Fibroblast of skin of right quadriceps (primary cell): ENCODE measurements at regions not wholly inside any gene's neighbourhood (a gene's known extent, or its start where the extent isn't known, plus 50 kb on each side); places are given as distances from the start of the nearest gene placed in this dataset.
"Not testable (repeated sequence)": the region's sequence is repeated elsewhere in the genome, so short reads cannot be mapped to it uniquely, and the experiment has no call there.

Experiments used
- DNase-seq: peaks from one replicate; pipeline ENCODE4 v3.0.0-alpha.2; 2013

DNA sequence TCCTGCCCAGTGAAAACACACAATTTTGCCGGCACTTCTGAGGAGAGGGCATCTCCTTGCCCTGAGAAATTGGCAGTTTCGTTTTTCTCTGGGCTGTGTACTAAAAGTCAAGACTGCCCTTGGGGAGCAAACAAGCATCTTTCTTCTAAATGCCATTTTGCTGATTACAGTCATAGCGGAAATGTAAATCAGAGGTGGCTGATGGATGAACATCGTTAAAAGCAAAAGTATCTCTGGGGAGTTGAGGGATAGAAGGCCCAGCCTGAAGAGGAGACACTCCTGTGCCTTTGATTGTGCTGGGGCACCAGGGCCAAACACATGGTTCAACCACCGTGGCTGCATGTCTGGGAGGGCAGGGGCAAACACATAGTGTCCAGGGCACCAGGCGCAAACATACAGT is 49.8 kb downstream of the ABCC12 start:
- DNase-seq, result no peak

DNA sequence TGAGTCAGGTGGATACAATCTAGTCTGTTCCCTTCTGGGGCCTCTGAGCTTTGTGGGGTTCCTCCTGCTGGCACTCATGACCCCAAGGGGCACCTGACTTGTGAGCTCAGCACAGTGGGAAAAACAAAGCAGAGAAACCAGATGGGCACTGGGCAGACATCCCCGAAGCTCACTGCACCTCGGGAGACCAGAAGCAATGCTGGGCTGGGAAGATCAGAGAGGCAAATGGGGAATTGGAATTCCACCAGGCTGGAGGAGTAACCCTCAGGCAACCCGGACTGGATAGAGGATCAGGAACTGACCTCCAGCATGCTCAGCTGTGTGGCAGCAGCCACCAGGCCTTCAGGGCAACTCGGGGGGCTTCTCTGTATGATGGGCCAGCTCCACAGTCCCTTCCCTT is 50.3 kb downstream of the ABCC12 start:
- DNase-seq, result no peak

DNA sequence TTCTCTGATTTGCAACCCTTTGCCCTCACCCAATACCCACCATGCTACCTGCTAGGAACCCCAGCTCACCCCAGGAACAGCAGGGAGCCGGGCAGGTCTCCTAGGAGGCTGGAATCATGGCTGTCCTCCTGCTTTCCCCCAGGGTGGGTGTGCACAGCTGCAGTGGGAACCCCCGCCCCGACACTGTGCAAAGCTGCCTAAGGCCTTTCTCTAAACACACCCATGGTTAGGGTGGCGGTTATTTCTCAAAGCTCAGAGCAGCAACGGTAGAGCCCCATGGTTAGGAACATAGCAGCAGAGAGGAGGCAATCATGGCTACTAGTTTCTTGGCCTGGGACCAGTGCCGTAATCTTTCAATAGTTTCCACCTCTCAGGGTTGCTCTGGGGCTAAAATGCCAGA is 52.2 kb downstream of the ABCC12 start:
- DNase-seq, result no peak

DNA sequence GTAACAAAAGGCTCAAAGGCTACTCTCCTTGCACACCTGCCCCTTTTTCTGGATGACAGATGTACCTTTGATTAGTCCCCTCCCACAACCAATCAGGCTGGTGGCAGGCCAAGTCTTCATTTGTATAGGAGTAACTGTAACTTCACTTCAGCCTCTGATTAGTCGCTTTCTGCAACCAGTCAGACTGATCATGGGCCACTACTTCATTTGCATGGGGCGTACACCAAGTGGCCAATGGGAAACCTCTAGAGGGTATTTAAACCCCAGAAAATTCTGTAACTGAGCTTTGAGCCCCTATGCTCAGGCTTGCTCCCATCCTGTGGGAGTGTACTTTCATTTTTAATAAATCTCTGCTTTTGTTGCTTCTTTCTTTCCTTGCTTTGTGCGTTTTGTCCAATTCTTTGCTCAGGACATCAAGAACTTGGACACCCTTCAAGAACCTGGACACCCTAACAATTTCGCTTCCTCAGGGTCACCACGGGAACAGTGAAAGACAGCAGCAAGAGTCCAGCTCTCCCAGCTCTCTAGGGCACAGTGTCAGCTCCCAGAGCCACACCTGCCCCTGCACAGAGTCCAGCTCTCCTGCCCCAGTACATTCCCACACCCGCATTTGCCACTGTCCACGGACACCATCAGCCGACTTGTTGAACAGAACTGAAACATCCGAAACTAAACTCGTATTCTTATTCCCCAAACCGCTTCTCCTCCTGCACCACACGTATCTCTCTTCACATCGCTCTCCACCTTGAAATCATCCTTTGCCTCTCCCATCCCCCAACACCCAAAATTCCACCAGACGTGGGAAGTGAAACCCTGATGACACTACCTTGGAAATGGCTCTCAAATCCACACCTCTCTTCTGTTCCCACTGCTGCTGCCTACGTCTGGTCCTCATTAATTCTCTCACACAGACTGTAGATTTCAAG is 53.4 kb downstream of the ABCC12 start:
- DNase-seq, result no peak

DNA sequence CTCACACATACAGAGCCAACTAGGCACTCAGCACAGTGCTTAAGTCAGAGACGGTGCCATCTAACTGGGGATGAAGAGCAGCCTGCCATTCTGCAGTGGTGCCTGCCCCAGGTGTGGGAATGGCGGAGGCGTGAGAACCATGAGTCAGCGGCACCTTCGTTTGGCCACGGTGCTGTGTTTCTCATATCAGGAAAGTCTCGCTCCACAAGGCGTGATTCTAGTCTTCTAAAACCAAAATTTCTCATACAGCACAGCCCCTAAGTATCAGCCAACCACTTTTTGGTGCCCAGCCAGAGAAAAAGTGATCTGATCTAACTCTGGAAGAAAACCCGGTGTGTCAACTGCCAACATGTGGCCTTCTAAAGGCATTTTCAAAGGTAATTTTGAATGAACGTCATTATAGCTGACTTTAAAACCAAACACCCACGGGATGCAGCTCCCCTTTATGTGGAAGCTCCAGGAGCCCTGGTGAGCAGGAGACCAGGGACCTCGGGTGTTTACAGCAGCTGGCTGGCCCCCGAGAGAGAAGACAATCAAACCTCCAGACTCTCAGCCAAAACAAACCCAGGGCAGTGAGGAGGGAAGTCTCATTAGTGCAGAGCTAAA is 54.6 kb downstream of the ABCC12 start:
- no peak for DNase-seq

DNA sequence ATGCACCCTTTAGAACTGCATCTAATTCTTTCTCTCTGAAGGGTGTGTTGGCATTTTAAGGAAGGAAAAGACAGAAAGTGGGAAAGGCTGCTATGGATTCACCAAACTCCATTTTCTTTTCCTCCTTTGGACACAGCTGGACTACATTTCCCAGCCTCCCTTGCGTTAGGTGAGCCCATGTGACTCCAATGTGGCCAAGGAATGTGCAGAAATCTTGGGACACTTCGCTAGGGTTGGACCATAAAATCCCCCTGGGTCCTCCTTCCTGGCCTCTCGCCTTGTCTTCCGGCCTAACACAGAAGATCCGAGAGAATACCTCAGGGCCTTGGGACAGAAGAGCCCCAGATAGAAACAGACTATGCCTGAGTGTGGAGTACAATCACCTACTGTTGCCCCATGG is 56.3 kb downstream of the ABCC12 start:
- DNase-seq, result no peak

DNA sequence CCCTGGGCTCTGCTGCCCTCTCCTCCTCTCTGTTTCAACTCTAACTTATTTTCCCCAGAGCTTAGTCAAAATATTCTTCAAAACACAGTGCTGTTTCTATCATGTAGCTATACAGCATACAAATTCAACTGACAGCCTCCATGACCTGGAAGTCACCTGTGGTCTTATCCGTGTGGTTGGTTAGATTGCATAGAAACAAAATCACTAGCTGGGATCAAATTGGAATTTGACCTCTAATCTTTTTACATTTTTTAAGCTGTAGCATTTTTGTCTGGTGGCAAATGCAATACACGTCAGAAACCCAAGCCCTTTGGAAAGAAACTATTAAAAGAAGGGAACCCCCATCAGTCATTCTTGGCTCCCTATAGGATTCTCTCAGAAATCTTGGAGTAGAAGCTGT is 57.3 kb downstream of the ABCC12 start:
- no peak for DNase-seq

DNA sequence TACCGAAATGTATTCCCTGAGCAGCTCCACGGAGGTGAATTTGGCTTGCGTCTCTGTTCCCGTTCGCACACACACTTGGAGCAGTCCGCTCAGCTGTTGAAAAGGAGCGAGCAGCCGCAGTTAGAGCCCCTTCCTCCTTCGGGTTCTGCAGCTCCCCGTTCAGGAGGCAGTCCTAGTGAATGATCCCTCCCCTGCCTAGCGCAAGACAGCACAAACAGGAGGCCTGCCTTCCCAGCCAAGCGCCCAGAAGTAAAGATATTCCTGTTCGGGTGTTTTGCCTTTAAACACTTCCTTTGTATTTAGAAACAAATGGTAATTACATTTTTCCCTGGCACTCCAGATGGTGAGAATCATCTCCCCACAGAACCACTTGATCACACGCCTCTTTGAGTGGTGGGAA is 64.7 kb downstream of the ABCC12 start:
- DNase-seq, result no peak

DNA sequence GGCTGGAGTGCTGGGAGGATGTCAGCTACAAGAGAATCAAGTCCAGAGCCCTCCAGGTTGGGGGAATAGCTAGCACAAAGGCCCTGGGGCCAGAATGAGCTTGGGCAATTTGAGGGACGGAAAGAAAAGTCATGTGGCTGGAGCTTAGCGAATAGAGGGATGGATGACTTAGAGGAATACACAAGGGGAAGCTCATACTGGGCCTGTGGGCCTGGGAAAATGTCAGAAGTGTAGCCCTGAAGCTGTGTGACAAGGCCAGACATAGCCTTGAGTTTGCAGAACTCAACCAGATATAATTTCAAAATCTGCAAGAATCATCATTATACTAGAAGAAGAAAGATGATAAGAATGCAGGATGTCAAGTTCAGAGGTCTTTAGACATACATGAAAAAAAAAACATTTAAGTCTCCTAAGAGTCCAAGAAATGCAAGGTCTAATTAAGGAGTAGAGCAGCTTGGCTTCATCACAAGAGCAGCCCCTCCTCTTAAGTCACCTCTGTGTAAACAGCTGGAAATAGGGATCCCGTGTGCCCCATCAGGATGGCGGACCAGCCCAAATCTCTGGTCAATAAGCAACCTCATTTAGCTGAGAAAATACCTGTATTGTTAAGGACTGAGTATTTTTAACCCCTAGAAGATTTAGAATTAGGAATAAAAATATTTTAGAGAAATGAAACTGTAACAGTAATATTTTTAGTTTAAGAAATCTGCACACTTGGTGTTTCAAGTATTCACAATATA is 66.6 kb downstream of the ABCC12 start:
- no peak for DNase-seq

DNA sequence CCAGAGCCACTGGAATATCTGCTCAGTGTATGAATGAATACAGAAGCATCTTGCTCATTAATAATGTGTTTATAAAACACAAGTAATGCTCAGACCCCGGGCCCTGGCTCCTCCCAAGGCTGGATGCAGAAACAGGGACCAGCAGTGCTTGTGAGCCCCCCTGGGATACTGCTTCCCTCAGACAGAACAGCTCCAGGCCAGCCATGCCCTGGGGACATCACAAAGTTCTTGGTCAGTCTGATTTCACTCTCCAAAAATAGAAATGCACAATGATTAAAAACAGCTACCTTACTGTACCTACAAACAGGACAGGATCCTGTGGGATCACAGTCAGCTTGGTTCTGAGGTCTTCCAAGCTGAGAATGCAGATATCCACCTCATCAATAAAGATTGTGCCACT is 68.2 kb downstream of the ABCC12 start:
- DNase-seq, result no peak

DNA sequence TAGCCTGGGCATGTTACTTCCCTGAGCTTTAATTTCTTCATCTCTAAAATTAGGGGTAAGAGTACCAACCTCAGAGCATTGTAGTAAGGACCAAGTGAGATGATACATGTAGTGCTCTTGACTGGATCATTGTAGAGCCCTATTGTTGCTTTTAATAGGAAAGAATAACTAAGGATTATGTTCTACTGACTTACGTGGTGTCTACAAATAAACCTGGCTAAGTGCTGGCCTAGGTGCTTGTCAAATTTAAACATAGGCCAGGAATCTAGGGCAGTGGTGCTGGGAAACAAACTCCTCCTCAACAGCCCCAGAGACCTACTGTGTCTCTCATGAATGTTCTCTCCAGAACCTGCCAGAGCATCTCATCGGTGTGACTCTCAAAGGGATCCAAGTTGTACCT is 69.4 kb downstream of the ABCC12 start:
- no peak for DNase-seq

DNA sequence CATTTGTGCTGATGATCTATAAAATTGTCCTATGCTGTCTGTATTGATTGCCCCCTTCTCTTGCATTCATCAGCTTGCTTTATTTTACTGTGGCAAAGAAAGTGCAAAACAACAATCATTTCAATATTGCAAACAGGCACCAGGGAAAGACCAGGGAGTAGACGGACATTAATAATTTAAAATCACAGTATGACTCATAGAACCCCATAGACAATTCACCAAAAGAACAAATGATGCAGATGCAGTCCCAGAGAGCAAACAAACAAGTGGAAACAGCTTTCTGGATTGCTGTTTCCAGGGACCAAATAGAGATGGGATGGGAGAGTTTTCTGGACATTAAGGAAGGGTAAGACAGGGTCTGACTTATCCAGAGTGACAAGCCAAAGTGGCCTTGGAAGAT is 70.1 kb downstream of the ABCC12 start:
- no peak for DNase-seq

DNA sequence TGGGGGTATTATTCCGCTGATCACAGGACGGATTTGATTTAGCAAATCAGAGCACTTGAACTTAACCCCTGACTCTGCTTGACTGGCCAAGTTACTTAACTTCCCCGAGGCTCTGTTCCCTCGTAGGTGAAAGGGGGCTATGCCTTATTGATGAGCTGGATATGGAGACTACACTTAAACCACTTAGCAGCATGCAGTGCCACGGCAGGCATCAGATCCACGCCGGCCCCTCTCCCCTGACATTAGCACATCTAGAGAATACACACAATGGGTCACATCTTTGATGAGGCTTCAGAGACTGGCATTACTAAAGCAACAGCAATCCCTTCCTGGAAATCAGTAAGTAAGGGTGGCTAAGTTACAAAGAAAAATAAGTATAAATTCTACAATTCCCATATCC is 71.0 kb downstream of the ABCC12 start:
- no peak for DNase-seq

DNA sequence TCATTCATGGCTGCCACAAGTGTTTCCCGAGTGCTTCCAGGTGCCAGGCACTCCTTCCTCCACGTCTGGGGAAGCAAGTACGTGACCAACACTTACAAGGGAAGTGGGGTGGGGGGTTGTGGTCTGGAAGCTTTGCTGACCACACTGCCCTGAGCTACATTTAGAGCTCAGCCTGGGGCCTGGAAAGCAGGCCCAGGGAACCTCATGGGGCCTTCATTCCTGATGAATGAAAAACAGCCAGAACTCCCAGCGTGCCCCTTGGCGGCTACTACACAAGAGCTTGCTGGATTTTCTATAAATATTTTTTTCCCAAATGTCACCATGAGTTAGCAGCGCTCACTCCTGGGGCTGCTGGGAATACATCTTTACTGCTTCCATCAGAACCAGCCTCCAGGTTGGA is 73.3 kb downstream of the ABCC12 start:
- DNase-seq, result peak; percentile 81

DNA sequence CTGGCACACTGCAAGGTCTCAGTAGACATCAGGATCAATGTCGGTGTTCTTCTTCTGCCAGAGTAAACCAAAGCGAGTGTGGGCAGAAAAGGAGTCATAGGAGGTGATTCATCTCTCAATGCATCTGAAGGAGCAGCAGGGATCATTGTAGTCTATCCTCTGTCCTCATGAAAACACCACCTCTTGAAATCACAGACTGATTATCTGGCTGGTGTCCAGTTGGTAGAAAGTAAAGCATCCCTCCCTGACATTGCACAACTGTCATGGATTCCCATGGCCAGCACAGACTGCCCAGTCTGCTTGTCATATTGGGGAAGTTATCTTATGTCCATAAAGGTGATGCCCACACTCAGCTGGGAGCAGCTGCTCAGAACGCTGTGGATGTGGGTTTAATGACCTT is 74.1 kb downstream of the ABCC12 start:
- peak; percentile 89 for DNase-seq

DNA sequence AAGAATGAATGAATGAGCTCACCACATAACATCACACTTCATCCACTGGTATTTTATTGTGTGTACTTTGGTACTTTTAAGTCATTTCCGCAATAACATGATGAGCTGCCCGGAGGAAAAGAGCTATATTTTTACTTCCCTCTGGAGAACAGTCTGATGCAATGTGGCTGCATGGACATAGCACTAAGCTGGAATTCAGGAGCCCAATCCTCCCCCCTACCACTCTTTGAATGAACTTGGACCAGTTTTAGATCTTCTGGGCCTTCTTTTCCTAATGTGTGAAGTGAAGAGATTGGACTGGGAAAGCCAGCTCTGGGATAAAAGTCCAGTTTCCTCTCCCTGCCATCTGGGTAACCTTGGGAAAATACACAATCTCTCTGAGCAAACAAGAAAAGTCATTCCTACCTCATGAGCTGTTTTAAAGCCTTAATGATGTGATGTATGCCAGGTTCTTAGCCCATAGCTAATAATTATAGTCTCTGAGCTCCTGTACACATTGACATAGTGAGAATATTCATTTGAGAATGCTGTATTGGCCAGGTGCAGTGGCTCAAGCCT is 79.3 kb downstream of the ABCC12 start:
- peak; percentile 66 for DNase-seq

DNA sequence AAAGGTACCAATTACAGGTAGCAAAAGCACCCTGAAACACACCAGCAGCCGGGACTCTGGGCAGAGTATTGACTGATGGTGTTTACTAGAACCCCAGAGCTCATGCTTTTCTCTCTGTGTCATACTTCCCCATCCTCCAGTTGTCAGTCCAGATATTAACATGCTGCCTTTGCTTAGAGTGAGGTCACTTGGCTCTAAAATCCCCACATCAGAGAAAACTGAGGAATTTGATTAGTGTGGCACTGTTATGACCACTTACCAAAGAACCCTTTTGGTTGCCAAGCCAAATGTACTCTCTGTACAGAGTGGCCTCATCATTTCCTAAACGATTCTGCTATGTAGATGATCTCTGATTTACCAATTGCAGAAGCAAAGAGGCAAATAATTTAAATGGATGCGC is 80.4 kb downstream of the ABCC12 start:
- DNase-seq, result peak; percentile 59

DNA sequence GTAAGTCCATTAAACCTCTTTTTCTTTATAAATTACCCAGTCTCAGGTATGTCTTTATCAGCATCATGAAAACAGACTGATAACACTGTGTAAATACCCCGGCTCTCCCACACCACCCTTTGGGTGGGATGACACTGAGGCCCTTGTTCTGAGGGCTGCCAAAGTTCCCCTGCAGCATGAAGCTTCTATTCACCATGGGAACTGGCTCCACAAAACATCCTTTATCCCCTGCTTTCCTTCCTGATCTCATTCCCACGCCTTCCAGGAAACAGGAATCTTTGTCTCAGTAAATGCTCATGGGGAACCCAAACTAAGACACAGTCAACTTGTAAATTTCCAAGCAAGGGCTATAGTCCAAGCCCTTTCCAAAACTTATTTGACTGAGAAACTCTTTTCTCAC is 88.4 kb downstream of the ABCC12 start:
- no peak for DNase-seq

DNA sequence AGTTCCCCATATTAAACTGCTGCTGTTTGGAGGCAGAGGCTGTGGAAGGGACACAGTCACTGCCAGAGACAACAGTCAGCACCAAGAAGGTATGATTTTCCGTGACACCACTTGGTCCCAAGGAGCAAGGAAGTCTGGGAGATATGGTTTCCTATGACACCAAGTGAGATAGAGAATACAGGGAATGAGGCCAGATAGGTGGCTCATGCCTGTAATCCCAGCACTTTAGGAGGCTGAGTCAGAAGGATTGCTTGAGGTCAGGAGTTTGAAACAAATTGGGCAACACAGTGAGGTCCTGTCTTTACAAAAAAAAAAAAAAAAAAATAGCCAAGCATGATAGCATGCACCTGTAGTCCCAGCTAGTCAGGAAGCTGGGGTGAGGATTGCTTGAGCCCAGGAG is 90.8 kb downstream of the ABCC12 start:
- DNase-seq, result peak; percentile 13

DNA sequence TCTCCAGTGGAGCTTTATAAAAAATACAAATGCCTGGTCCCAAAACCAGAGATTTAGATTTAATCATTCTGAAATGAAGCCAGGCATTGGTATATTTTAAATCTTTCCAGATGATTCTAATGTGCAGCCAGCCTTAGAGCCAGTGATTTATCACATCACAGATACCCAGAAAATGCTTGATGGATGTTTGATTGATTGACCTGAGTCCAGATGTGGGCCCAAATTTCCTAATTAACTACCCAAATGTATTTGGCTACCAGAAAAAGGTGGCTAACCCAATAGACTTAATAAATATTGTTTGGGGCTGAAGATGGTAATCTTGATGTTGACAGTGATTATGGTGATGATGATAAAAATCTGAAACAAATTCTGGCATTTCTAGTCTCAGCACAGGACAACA is 93.1 kb downstream of the ABCC12 start:
- DNase-seq, result no peak

DNA sequence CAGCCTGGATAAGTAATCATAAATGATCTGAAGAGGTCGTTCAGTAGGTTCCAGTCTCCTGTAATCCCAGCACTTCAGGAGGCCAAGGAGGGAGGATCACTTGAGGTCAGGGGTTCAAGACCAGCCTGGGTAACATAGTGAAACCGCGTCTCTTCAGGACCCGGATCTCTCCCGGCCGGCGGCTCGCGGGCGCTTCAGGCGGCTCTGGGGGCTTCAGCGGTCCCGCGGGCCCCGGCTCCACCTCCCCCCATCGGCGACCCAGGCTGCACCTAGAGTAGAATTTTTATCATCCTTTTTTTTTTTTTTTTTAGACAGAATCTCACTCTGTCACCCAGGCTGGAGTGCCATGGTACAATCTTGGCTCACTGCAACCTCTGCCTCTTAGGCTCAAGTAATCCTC is 95.9 kb downstream of the ABCC12 start:
- no peak for DNase-seq

DNA sequence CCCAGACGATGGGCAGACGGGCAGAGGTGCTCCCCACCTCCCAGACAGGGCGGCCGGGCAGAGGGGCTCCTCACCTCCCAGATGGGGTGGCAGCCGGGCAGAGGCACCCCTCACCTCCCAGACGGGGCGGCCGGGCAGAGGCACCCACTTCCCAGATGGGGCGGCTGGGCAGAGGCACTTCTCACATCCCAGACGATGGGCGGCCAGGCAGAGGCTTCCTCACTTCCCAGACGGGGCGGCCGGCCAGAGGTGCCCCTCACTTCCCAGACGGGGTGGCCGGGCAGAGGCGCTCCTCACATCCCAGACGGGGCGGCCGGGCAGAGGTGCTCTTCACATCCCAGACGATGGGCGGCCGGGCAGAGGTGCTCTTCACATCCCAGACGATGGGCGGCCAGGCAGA is 96.6 kb downstream of the ABCC12 start:
- DNase-seq, result not testable (repeated sequence)

DNA sequence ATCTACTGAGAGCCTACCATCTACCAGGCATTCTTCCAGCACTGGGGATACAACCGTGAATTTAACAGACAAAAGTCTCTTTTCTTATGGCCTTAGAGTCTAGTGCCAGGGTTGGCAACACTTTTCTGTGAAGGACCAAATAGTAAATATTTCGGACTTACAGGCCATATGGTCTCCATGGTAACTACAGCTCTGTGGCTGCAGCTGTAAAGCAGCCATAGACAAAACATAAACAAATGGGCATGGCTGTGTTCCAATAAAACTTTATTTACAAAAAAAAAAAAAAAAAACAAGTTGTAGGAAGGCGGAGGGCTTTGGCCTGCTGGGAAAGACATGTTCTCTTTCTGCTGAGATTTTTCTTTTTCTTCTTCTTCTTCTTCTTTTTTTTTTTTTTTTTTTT is 98.7 kb downstream of the ABCC12 start:
- no peak for DNase-seq
